ENCODE measurements at regions not wholly inside any gene's neighbourhood (a gene's known extent, or its start where the extent isn't known, plus 50 kb on each side); places are given as distances from the start of the nearest gene placed in this dataset.
"Not testable (repeated sequence)": the region's sequence is repeated elsewhere in the genome, so short reads cannot be mapped to it uniquely, and the experiment has no call there.

GRCh38 chr9:81344366-81344765, 345.0 kb downstream of the TLE1 start:
- no peak for DNase-seq (ENCODE audit: low read depth)

DNA sequence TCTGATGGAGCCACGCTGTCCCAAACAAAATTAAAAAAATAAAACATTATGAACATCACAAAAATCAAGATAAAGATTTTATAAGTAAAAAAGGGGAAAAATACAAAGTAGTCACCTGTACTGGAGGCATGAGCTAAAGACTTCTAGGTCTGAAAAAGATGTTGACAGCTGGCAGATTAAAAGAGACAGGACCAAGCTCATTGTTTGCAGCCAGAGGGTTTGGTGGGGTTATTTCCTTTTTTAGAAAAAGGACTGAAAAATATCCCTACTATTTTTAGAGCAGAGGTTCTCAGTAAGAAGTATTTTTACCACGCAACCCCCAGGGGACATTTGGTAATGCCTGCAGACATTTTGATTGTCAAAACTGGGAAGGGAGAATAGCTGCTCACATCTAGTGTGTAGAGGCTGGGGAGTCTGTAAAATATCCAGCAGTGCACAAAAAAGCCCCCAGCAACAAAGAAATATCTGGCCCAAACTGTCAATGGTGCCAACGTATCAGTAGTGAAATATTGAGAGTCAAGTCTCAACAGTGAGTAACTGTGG, 353.4 kb downstream of the TLE1 start:
- no peak for DNase-seq (ENCODE audit: low read depth)

DNA sequence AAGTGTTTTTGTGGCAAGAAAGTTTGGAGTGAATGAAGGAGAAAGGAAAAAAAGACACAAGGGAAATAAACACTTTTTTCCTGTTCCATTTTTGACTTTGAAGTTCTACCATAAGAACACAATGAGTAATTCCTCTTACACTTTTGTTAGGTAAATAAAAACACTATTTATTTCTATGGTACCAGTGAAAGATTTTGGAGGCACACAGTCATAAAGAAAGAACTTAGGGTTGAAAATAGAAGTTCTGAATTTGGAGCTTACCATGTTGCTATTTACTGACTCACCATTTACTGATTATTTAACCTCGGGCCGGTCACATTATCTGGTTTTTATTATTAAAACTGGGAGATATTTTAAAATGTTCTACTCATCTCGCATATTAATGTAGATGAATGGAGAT, 367.8 kb downstream of the TLE1 start:
- DNase-seq (ENCODE audit: low read depth) = no peak

- DNase-seq (ENCODE audit: low read depth) = no peak
Measured at GRCh38 chr9:81320909-81321482, 368.4 kb downstream of the TLE1 start.

- no peak for DNase-seq (ENCODE audit: low read depth)
Measured at GRCh38 chr9:81318571-81318970, 370.8 kb downstream of the TLE1 start.

DNA sequence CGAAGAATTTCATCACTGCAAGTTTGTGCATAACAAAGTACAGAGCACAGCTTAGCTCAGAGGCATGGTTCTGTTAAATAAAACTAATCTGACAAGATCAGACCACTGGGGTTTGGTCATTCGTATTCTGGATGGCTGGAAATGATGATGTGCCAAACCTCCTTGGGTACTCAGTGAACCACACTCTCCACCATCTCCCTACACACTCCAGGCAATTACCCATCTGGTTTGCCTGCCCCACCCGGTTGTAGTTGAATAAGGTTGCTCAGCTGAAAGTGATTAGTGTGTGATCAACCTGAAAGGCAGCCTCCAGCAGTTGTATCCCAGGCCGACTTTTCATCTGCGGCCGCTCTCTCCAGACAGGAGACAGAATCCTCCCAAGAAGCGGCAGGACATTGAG, 371.4 kb downstream of the TLE1 start:
- no peak for DNase-seq (ENCODE audit: low read depth)

DNA sequence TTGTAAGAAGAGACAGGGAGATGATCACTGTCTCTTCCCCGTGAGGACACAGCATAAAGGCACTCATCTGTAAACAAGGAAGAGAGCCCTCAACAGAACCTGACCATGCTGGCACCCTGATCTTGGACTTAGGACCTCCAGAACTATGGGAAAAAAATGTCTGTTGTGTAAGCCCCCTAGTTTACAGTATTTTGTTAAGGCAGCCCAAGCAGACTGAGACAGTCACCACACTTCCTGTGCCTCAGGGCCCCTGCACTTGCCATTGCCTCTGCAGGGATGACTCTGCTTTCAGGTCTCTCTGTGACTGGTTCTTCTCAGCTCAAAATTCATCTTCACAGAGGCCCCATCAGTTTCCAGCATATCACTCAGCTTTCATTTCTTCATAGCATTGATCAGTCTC, 372.1 kb downstream of the TLE1 start:
- no peak for DNase-seq (ENCODE audit: low read depth)

GRCh38 chr9:81314490-81314889, 374.9 kb downstream of the TLE1 start:
- DNase-seq (ENCODE audit: low read depth) = no peak

- DNase-seq (ENCODE audit: low read depth) = no peak
Measured at GRCh38 chr9:81313877-81314276, 375.5 kb downstream of the TLE1 start.

DNA sequence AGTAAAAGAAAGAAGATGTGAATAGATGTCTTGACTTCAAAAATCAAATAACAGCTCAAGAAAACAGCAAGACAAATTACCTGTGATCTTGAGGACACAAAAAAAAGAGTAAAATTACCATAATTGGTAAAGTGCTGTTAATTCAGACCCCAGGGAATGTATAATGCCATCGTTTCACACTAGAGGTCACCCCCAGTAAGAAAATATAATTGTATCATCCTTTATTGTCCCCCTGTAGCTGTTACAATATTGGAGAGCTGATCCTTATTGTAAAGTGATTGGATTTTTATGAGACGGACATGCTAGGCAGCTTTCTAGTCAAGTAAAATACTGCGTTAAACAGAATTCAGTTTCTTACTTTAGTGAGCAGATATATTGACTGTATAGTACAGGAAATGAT, 377.0 kb downstream of the TLE1 start:
- no peak for DNase-seq (ENCODE audit: low read depth)

DNA sequence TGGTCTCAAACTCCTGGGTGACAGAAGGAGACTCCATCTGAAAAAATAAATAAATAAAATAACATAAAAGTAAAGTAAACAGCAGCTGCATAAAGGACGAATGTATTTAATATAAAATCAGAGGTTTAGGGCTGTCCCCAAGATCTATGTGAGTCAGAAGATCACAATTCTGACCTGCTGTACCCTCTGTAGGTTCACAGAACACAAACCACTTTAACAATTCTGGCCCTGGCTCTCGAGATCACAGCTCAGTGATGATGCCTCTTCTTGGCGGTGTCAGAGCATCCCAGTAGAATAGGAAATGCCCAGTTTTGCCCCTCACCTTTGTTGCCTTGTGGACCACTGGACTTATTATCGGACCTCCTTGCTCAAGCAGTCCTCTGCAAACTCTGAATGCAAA, 380.9 kb downstream of the TLE1 start:
- no peak for DNase-seq (ENCODE audit: low read depth)

- not testable (repeated sequence) for DNase-seq (ENCODE audit: low read depth)
Measured at GRCh38 chr9:81307791-81308190, 381.6 kb downstream of the TLE1 start.

DNA sequence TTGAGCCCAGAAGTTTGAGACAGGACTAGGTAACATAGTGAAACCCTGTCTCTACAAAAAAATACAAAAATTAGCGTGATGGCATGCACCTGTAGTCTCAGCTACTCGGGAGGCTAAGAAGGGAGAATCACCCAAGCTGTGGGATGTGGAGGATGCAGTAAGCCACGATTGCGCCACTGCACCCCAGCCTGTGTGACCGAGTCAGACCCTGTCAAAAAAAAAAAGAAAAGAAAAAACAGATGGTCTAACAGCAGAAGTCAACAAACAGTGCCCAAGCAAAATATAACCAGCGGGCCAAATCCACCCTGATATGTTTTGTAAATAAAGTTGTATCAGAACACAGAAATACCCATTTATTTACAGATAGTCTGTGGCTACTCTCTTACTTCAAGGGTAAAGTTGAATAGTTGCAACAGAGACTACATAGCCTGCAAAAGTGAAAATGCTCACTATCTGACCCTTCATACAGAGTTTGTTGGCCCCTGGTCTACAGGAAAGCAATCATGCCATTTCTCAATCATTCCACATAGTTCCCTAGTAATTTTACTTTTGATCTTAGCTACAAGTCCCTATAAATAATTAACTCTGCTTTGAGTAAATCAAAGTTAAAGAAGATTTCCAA, 383.7 kb downstream of the TLE1 start:
- no peak for DNase-seq (ENCODE audit: low read depth)

GRCh38 chr9:81303658-81304057, 385.7 kb downstream of the TLE1 start:
- no peak for DNase-seq (ENCODE audit: low read depth)

DNA sequence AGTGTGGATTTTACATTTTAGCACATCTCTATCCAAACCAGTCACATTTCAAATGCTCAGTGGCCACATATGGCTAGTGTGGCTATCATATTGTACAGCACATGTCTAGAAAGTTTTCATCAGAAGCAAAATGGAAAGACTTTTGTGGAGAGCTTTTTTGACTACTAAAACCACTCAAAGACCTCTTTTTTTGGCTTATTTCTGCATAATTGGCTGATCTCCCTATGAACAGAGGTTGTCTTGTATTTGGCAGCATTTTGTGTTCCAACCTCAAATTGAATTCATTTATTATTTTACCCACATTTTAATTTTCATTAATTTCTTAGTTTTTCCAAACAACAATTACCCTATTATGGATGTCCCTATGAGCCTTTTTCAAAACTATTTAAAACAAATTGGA, 395.7 kb downstream of the TLE1 start:
- no peak for DNase-seq (ENCODE audit: low read depth)

GRCh38 chr9:81292056-81292805, 397.1 kb downstream of the TLE1 start:
- DNase-seq (ENCODE audit: low read depth) = no peak

DNA sequence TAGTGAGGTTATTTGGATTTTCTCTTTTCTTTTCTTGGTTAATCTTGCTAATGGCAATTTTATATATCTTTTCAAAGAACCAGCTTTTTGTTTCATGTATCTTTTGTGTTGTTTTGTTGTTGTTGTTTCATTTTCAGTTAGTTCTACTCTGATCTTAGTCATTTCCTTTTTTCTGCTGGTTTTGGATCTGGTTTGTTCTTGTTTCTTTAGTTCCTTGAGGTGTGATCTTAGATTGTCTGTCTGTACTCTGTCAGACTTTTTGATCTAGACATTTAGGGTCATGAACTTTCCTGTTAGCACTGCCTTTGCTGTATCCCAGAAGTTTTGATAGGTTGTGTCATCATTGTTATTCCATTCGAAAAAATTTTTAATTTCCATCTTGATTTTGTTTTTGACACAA, 399.7 kb downstream of the TLE1 start:
- no peak for DNase-seq (ENCODE audit: low read depth)

- DNase-seq (ENCODE audit: low read depth) = no peak
Measured at GRCh38 chr9:81268048-81268447, 421.3 kb downstream of the TLE1 start.

DNA sequence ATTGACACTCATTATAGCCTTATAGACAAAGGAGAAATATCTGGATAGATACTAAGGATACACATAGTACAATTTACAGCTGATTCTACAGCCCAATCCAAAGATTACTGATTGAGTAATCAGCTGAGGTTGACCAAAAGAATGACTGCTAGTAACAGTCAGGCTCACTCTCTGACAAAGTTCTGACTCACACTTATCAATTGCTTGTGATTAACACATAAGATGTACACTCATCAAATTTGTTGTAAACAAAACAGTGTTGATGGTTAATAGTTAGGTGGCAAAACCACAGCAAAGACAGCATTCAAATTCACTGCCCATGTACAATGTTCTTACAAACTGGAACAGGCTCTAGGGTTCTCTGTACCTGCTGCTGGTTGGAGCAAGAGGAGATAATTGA, 422.7 kb downstream of the TLE1 start:
- DNase-seq (ENCODE audit: low read depth) = no peak

DNA sequence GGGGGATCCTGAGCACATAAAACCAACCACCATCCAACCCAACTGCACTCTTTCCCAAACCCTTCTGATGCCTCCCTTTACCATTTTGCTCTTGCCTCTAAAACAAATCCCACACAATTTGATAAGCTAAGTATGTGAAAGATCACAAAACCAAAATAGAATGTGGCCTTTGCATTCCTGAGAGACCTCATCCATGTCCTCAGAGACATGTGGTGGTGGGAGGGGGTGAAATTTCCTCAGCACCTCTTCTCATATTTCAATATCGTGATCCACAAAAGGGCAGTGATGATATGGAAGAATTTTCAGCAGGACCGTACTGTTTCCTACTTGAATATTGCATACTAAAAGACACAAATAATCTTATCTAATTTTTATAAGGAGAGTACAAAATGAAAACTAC, 423.3 kb downstream of the TLE1 start:
- DNase-seq (ENCODE audit: low read depth) = no peak

DNA sequence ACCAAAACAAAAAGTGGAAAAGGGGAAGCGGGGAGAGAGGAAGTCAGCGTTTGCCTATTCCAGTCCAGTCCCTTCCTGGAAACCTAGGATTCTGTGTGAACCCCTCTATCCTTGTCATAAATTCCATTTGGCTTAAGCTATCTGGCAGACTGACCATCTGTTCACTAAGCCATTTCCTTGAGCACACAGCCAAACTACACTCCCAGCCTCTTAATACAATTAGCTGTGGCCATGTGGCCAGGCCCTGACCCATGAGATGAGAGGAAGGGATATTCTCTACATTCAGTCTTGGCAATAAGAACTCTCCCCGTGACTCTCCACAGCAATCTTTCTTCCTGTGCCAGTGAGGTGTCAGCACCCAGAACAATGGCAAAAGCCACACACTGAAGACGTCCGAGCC, 424.8 kb downstream of the TLE1 start:
- DNase-seq (ENCODE audit: low read depth) = no peak

DNA sequence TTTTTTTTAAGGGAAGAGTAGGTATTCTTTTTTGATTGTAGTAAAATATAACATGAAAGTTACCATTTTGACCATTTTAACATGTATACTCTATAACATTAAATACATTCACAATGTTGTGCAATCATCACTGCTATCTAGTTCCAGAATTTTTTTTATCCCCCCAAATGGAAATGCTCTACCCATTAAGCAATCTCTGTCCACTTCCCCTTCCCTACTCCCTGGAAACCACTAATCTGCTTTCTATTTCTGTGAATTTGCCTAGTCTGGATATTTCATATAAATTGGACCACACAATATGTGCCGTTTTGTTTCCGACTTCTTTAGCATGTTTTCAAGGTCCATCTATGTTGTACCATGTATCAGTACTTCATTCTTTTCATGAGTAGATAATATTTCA, 429.5 kb downstream of the TLE1 start:
- DNase-seq (ENCODE audit: low read depth) = no peak

DNA sequence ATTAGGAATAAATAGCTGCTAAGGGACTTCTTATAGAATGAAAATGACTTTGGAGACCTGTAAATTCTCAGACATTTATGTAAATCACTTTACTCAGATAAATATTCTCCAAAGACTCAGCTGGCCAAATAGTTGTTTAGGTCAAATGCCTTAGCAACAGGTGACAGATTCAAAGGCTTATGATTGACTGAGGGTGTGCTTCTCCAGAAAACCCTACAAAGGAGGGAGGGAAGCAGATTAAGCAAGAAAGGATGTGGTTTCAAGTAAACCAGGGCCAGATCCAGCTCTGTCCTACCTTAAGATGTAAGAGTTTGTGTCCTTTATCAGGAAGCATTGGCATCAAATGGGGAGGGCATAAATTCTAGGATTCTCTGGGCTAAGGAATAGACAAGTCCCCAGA, 433.0 kb downstream of the TLE1 start:
- no peak for DNase-seq (ENCODE audit: low read depth)

Data from activated gamma-delta T cell treated with anti-CD3 and anti-CD28 coated beads, Interleukin-2, amount 50 U/mL, for 16 hours (primary cell).